ENCODE measurements at regions not wholly inside any gene's neighbourhood (a gene's known extent, or its start where the extent isn't known, plus 50 kb on each side); places are given as distances from the start of the nearest gene placed in this dataset.
"Not testable (repeated sequence)": the region's sequence is repeated elsewhere in the genome, so short reads cannot be mapped to it uniquely, and the experiment has no call there.

GRCh38 chr1:25020851-25021590 is 90.9 kb upstream of the RUNX3 start:
- DNase-seq: no peak

- no peak for DNase-seq
Observed at GRCh38 chr1:25020173-25020845, 90.2 kb upstream of the RUNX3 start.

GRCh38 chr1:25019337-25020172 is 89.5 kb upstream of the RUNX3 start:
- no peak for DNase-seq

GRCh38 chr1:25018943-25019336 is 88.9 kb upstream of the RUNX3 start:
- no peak for DNase-seq

GRCh38 chr1:25018110-25018735 is 88.1 kb upstream of the RUNX3 start:
- DNase-seq: no peak

GRCh38 chr1:25017436-25018109 is 87.5 kb upstream of the RUNX3 start:
- peak; percentile 48 for DNase-seq

- no peak for DNase-seq
Observed at GRCh38 chr1:25012966-25013962, 83.2 kb upstream of the RUNX3 start.

GRCh38 chr1:25011943-25012638 is 82.0 kb upstream of the RUNX3 start:
- DNase-seq: no peak

GRCh38 chr1:25011275-25011674 is 81.2 kb upstream of the RUNX3 start:
- DNase-seq: no peak

- DNase-seq: no peak
Observed at GRCh38 chr1:25009671-25010262, 79.7 kb upstream of the RUNX3 start.

- peak; percentile 30 for DNase-seq
Observed at GRCh38 chr1:25008192-25008485, 78.1 kb upstream of the RUNX3 start.

GRCh38 chr1:25007390-25008191 is 77.5 kb upstream of the RUNX3 start:
- not testable (repeated sequence) for DNase-seq

- DNase-seq: no peak
Observed at GRCh38 chr1:25006770-25007169, 76.7 kb upstream of the RUNX3 start.

- DNase-seq: no peak
Observed at GRCh38 chr1:25004355-25004754, 74.3 kb upstream of the RUNX3 start.

- no peak for DNase-seq
Observed at GRCh38 chr1:25003457-25004190, 73.5 kb upstream of the RUNX3 start.

GRCh38 chr1:25003000-25003399 is 72.9 kb upstream of the RUNX3 start:
- no peak for DNase-seq

- no peak for DNase-seq
Observed at GRCh38 chr1:25001125-25001915, 71.2 kb upstream of the RUNX3 start.

GRCh38 chr1:24999906-25000305 is 69.8 kb upstream of the RUNX3 start:
- DNase-seq: no peak
